K562 (cell line): ENCODE measurements at regions not wholly inside any gene's neighbourhood (a gene's known extent, or its start where the extent isn't known, plus 50 kb on each side); places are given as distances from the start of the nearest gene placed in this dataset.

Experiments used
- ATAC-seq: fragments of 200-7000 bp; cut with Tn5 transposase; 3 replicates; pipeline ENCODE4 v1.9.1; 2020; ENCODE audit warnings: moderate library complexity
- BruUV-seq: library from RNA; stranded (reverse); fragments of 400-500 nt; replicated peaks from 2 replicates; lab custom pipeline; 2021; lab: Mats Ljungman, UMichigan
- CTCF ChIA-PET: fragments of 300-600 bp; formaldehyde crosslinking; extraction: SDS; loops from one replicate; lab custom pipeline; 2021; ENCODE audit warnings: low intra/inter-chr PET ratio; lab: Yijun Ruan, JAX
- POLR2A ChIA-PET: fragments of 300-600, 350-650 bp; sonication (Branson Sonifier 250); formaldehyde crosslinking; extraction: SDS; loops from one replicate; lab custom pipeline; 2021; ENCODE audit warnings: antibody characterized with exemption, inconsistent platforms; lab: Yijun Ruan, JAX
- DNase-seq, 4 experiments: peaks; one replicate each; pipeline versions ENCODE4 v3.0.0 to v3.0.0-alpha.2; 2011 to 2018; ENCODE audit warnings: low spot score in 3 of 4, mixed read lengths in 3 of 4; ENCODE audit errors: extremely low read depth in 1 of 4
- FAIRE-seq: peaks from 2 replicates; lab custom pipeline; 2011; peaks lifted over from hg19 to GRCh38; lab: Jason Lieb, UNC
- H2AFZ ChIP-seq: 2 replicates; pipeline ENCODE4 v1.6.0; 2011; ENCODE audit warnings: low read depth, low read length, control low read depth, inconsistent platforms
- H3K27ac ChIP-seq: fragments of 200-600 bp; 3 replicates; pipeline ENCODE4 v1.8.0; 2011; ENCODE audit warnings: low read depth, mild to moderate bottlenecking, control low read depth, inconsistent platforms, low read length, moderate library complexity, mixed read lengths; ENCODE audit errors: extremely low read depth
- H3K27me3 ChIP-seq, 2 experiments: fragments of 300-600 bp in 1 of 2; 2 replicates in 1 of 2; 3 replicates in 1 of 2; pipeline versions ENCODE4 v1.6.0 to v1.8.0; 2011; ENCODE audit warnings: inconsistent platforms in 2 of 2, low read length in 2 of 2, mild to moderate bottlenecking in 1 of 2, mixed read lengths in 1 of 2, moderate library complexity in 1 of 2; ENCODE audit not compliant: control insufficient read depth in 2 of 2, insufficient read depth in 2 of 2
- H3K36me3 ChIP-seq: fragments of 300-600 bp; 3 replicates; pipeline ENCODE4 v1.8.0; 2011; ENCODE audit warnings: mild to moderate bottlenecking, low read length, inconsistent platforms; ENCODE audit not compliant: control insufficient read depth, insufficient read depth
- H3K4me1 ChIP-seq, 2 experiments: fragments of 200-600 bp in 1 of 2; replicated peaks in 1 of 2; 2 replicates in 1 of 2; 3 replicates in 1 of 2; pipeline versions ENCODE4 v1.5.1 to v1.8.0; 2011; ENCODE audit warnings: inconsistent platforms in 2 of 2, low read length in 2 of 2, mild to moderate bottlenecking in 1 of 2, mixed read lengths in 1 of 2, moderate library complexity in 1 of 2; ENCODE audit not compliant: control insufficient read depth in 2 of 2, insufficient read depth in 2 of 2
- H3K4me2 ChIP-seq: 2 replicates; pipeline ENCODE4 v1.6.1; 2011; ENCODE audit warnings: low read length, control low read depth, inconsistent platforms, mixed read lengths; ENCODE audit not compliant: insufficient read depth
- H3K4me3 ChIP-seq: fragments of 200-600 bp; sonication (generic), shearing (Covaris generic); 2 replicates; pipeline ENCODE4 v1.5.1; 2016; ENCODE audit warnings: control low read depth, inconsistent platforms
- H3K79me2 ChIP-seq: fragments of 200-600 bp; 3 replicates; pipeline ENCODE4 v1.8.0; 2011; ENCODE audit warnings: low read length, inconsistent platforms; ENCODE audit not compliant: control insufficient read depth, insufficient read depth
- H3K9ac ChIP-seq, 2 experiments: 2 replicates each; pipeline versions ENCODE4 v1.6.0 to v1.6.1; 2011; ENCODE audit warnings: low read depth in 2 of 2, low read length in 2 of 2, control low read depth in 1 of 2, inconsistent platforms in 1 of 2, mild to moderate bottlenecking in 1 of 2, mixed read lengths in 1 of 2; ENCODE audit not compliant: insufficient read depth in 1 of 2
- H3K9me1 ChIP-seq: one replicate; pipeline ENCODE4 v1.6.0; 2011; ENCODE audit warnings: inconsistent platforms, mild to moderate bottlenecking, low read length, moderate library complexity; ENCODE audit not compliant: control insufficient read depth, insufficient read depth
- H3K9me3 ChIP-seq: replicated peaks from 2 replicates; pipeline ENCODE4 v1.5.1; 2011; ENCODE audit warnings: low read depth, low read length, inconsistent platforms; ENCODE audit not compliant: control insufficient read depth, insufficient read depth
- H4K20me1 ChIP-seq: replicated peaks from 2 replicates; pipeline ENCODE4 v1.6.1; 2011; ENCODE audit warnings: low read length, inconsistent platforms, mixed read lengths; ENCODE audit not compliant: control insufficient read depth, insufficient read depth
- ATF1 ChIP-seq, 2 experiments: fragments of 450-650 bp in 1 of 2; IDR thresholded peaks; 2 replicates each; pipeline ENCODE4 v1.6.1; 2016; ENCODE audit warnings: missing compliant biosample characterization in 1 of 2, missing genetic modification characterization in 1 of 2
- CBFA2T2 ChIP-seq: fragments of 450-650 bp; conservative IDR thresholded peaks from 2 replicates; pipeline ENCODE4 v1.6.1; 2017; ENCODE audit warnings: mild to moderate bottlenecking
- COPS2 ChIP-seq: fragments of 450-650 bp; conservative IDR thresholded peaks from 2 replicates; pipeline ENCODE4 v1.6.1; 2016; ENCODE audit warnings: mild to moderate bottlenecking, moderate library complexity
- HDAC8 ChIP-seq: fragments of 450-650 bp; IDR thresholded peaks from 2 replicates; pipeline ENCODE4 v1.6.1; 2016; ENCODE audit warnings: mild to moderate bottlenecking, missing genetic modification characterization, moderate library complexity, missing compliant biosample characterization
- HNRNPLL ChIP-seq: fragments of 200-400 bp; formaldehyde crosslinking; IDR thresholded peaks from 2 replicates; pipeline ENCODE4 v1.6.1; 2017; ENCODE audit warnings: low read length, low read depth, mild to moderate bottlenecking; ENCODE audit not compliant: poor library complexity, severe bottlenecking
- IRF9 ChIP-seq: fragments of 450-650 bp; IDR thresholded peaks from 2 replicates; pipeline ENCODE4 v1.6.1; 2016; ENCODE audit warnings: missing biosample characterization, missing genetic modification characterization
- MITF ChIP-seq: IDR thresholded peaks from 2 replicates; pipeline ENCODE4 v1.6.1; 2014; ENCODE audit warnings: antibody characterized with exemption
- NFATC3 ChIP-seq: fragments of 450-650 bp; IDR thresholded peaks from 2 replicates; pipeline ENCODE4 v1.6.1; 2017; ENCODE audit warnings: mild to moderate bottlenecking
- RCOR1 ChIP-seq, 2 experiments: IDR thresholded peaks; 2 replicates each; pipeline ENCODE4 v1.6.1; 2012; ENCODE audit warnings: low read depth in 2 of 2, low read length in 2 of 2, borderline replicate concordance in 1 of 2, improper control_type of control experiment in 1 of 2
- SMAD4 ChIP-seq: fragments of 250-450 bp; sonication (Bioruptor Pico); conservative IDR thresholded peaks from 2 replicates; pipeline ENCODE4 v1.8.0; 2021; ENCODE audit warnings: inconsistent platforms, mild to moderate bottlenecking, moderate library complexity
- ZFP1 ChIP-seq: fragments of 450-650 bp; formaldehyde crosslinking; IDR thresholded peaks from 2 replicates; pipeline ENCODE4 v1.4.0; 2020; ENCODE audit warnings: mild to moderate bottlenecking, mixed read lengths
- ZKSCAN8 ChIP-seq: fragments of 200-800 bp; sonication (Bioruptor generic); IDR thresholded peaks from 2 replicates; pipeline ENCODE4 v1.6.1; 2016; ENCODE audit warnings: missing genetic modification characterization, missing compliant biosample characterization
- ZNF124 ChIP-seq: sonication (generic); formaldehyde crosslinking; IDR thresholded peaks from 2 replicates; pipeline ENCODE4 v1.8.1; 2022; ENCODE audit warnings: missing genetic modification reagents
- ZNF23 ChIP-seq: fragments of 250-450 bp; sonication (Bioruptor Pico); IDR thresholded peaks from 2 replicates; pipeline ENCODE4 v1.4.0; 2020; ENCODE audit warnings: mild to moderate bottlenecking
- ZNF445 ChIP-seq: fragments of 250-450 bp; sonication (Bioruptor Pico); IDR thresholded peaks from 2 replicates; pipeline ENCODE4 v1.4.0; 2020; ENCODE audit warnings: low read depth, mild to moderate bottlenecking, moderate library complexity
- WGBS: fragments of 100-300 bp; shearing (Covaris generic); methylation state at CpG from one replicate; pipeline ENCODE4 v1.1.6; 2016; ENCODE audit warnings: low coverage, mixed read lengths; ENCODE audit not compliant: insufficient coverage; ENCODE audit errors: missing lambda C conversion rate; 5-methylcytosine and 5-hydroxymethylcytosine counted together
- in situ Hi-C: fragments of 300-500 bp; cut with MboI; formaldehyde crosslinking; loops from 4 replicates; pipeline ENCODE4 v1.15.0; 2018; ENCODE audit warnings: inconsistent platforms, mixed read lengths
- intact Hi-C: fragments of 100-400 bp; cut with micrococcal nuclease; formaldehyde crosslinking; loops from 2 replicates; pipeline ENCODE4 v1.14.2; 2022

GRCh38 chr4:32962100-32962499 lies 2241.9 kb downstream of the PCDH7 start:
- H3K9ac ChIP-seq = no peak overlapping the region
- POLR2A ChIA-PET = no interaction called here
- TF ChIP-seq ZNF124 (CRISPR knock-in tag) (no peak), HNRNPLL (no peak), ZFP1 (CRISPR knock-in tag) (no peak), NFATC3 (no peak), RCOR1 (IDR thresholded peaks at IDR 0.05; ENCODE audit: borderline replicate concordance in 1 of 2, low read depth in 2 of 2, low read length in 2 of 2) (no peak), HDAC8 (tag) (no peak), CBFA2T2 (no peak), IRF9 (no peak), MITF (no peak), COPS2 (no peak), ATF1 (CRISPR knock-in tag; IDR thresholded peaks at IDR 0.05) (no peak), ATF1 (tag; IDR thresholded peaks at IDR 0.05) (no peak), ZNF445 (no peak), ZNF23 (CRISPR knock-in tag) (no peak), SMAD4 (CRISPR knock-in tag) (no peak), ZKSCAN8 (CRISPR knock-in tag) (no peak)
- no peaks in the 10 kb centered on the region for H3K79me2 ChIP-seq
- CTCF ChIA-PET = no interaction called here
- H3K9me3 ChIP-seq = no peaks in the 10 kb centered on the region; the same call in 1 of the 2 replicates
- H3K27me3 ChIP-seq = no peaks in the 10 kb centered on the region
- no peak for FAIRE-seq
- no peak overlapping the region for H3K4me3 ChIP-seq
- no peaks in the 10 kb centered on the region for H3K36me3 ChIP-seq
- in situ Hi-C loops (no loop called here), intact Hi-C loops (no loop called here)
- H3K4me2 ChIP-seq = no peak overlapping the region
- ATAC-seq = no peak
- BruUV-seq = no TSS peak
- no peaks in the 10 kb centered on the region for H3K9me1 ChIP-seq
- no peaks in the 10 kb centered on the region for H3K4me1 ChIP-seq
- no peak overlapping the region for H3K27ac ChIP-seq
- DNase-seq = no peak
- WGBS = 0% methylated on average over 2 of the region's 2 CpGs
- no peaks in the 10 kb centered on the region for H4K20me1 ChIP-seq
- no peak overlapping the region for H2AFZ ChIP-seq
